Esophagus squamous epithelium (tissue), 5 donors: ENCODE measurements at regions not wholly inside any gene's neighbourhood (a gene's known extent, or its start where the extent isn't known, plus 50 kb on each side); places are given as distances from the start of the nearest gene placed in this dataset.

Source experiments
- DNase-seq: peaks from one replicate; lab custom pipeline; 2025; lab: John Stamatoyannopoulos, UW
- H3K27ac ChIP-seq, 4 donors: fragments of 200-600 bp; sonication (generic); one replicate each; pipeline ENCODE4 v1.5.1; 2016 to 2019; ENCODE audit warnings: mild to moderate bottlenecking in 1 of 4
- H3K27me3 ChIP-seq, 4 donors: fragments of 200-600 bp; sonication (generic); 1 replicate in 3 of 4; 2 replicates in 1 of 4; pipeline versions ENCODE4 v1.5.1 to v1.6.0; 2017 to 2021; ENCODE audit warnings: antibody characterized with exemption in 1 of 4
- H3K36me3 ChIP-seq, 3 donors: fragments of 200-600 bp; sonication (generic); one replicate each; pipeline ENCODE4 v1.5.1; 2016 to 2019
- H3K4me1 ChIP-seq, 3 donors: fragments of 200-600 bp; sonication (generic); one replicate each; pipeline ENCODE4 v1.5.1; 2017 to 2019
- H3K4me3 ChIP-seq, 4 donors: fragments of 200-600 bp; sonication (generic); 1 replicate in 3 of 4; 2 replicates in 1 of 4; pipeline ENCODE4 v1.5.1; 2016 to 2019; ENCODE audit warnings: mild to moderate bottlenecking in 2 of 4, moderate library complexity in 1 of 4
- H3K9me3 ChIP-seq, 3 donors: fragments of 200-600 bp; sonication (generic); one replicate each; pipeline ENCODE4 v1.5.1; 2016 to 2019
- CTCF ChIP-seq, 6 experiments: fragments of 450-650 bp in 4 of 6; fragments of 200-600 bp in 2 of 6; sonication (generic) in 2 of 6; IDR thresholded peaks; one replicate each; pipeline ENCODE4 v1.5.1; 2016 to 2019; ENCODE audit warnings: antibody characterized with exemption in 6 of 6, mild to moderate bottlenecking in 4 of 6, moderate library complexity in 4 of 6
- POLR2A ChIP-seq, 4 donors: fragments of 450-650 bp; IDR thresholded peaks; one replicate each; pipeline ENCODE4 v1.6.1; 2017; ENCODE audit warnings: antibody characterized with exemption in 4 of 4, mild to moderate bottlenecking in 4 of 4, moderate library complexity in 3 of 4
- WGBS, 2 donors: methylation state at CpG; one replicate each; pipeline ENCODE4 v1.1.5; 2018; 5-methylcytosine and 5-hydroxymethylcytosine counted together
- intact Hi-C: fragments of 100-400 bp; cut with DNase I; formaldehyde crosslinking; loops from one replicate; pipeline ENCODE4 v1.15.0; 2022
- donor health status: DM: yes; HTN: yes; CAD: no.

DNA sequence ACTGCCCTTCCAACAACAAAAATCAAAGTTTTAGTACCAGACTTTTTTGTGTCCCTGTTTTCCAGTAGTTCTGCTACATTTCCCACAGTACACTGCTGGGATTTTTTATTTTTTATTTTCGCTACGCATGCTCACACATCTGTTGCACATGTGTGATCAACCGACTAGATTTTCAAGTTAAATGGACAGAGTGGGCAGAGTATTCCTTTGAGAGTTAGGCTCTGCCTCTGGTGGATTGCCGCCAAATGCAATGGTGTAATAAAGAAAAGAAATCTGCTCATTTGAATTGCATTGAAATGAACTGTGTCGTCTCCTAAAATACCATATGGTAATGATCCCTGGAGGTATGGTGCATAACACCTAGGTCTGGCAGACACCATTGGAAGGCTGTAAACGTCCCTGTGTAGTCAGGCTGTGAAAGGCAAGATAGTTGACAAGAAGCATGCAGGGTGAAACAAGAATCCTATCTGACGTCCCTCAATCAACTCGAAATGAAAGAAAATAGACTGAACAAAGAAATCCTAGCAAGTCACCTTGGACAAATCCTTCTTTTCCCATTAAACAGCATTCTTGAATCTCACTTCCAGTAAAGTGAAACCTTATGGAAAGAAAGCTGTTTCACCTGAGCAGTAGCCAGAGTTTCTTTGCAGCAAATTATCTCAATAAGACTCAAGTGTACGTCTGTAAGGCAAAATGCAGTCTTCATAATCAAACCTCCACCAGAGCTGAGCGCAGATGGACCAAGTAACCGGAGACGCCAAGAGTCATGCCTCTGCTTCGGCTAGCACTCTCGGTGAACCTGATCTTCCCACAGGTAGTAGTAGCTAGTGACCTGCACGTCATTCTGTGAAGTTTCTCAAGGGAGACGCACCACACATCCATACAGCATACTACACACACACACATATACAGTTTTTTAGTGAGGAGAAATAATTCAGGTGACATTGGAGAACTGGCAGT, 357.3 kb downstream of the CRPPA start:
- intact Hi-C loops: no loop called here

GRCh38 chr7:16063221-16063620, 358.1 kb downstream of the CRPPA start:
- no peaks in the 10 kb centered on the region for H3K9me3 ChIP-seq
- peak overlapping the region in 3 of 4 donors; percentile 10 to 61 (median 40) for H3K27ac ChIP-seq
- intact Hi-C loops: no loop called here
- TF ChIP-seq POLR2A (IDR thresholded peaks at IDR 0.05) (no peak), CTCF (IDR thresholded peaks at IDR 0.05) (no peak)
- no peak overlapping the region for H3K4me3 ChIP-seq
- H3K4me1 ChIP-seq: peaks cover 0 to 21% (median 0%) of the 10 kb centered on the region in 3 donors
- no peak for DNase-seq
- WGBS, 2 donors: 40 to 56% methylated on average over 2 of the region's 2 CpGs
- no peaks in the 10 kb centered on the region for H3K27me3 ChIP-seq
- no peaks in the 10 kb centered on the region for H3K36me3 ChIP-seq

More for the DNA sequence above, 357.3 kb downstream of the CRPPA start:
- H3K9me3 ChIP-seq: no peaks in the 10 kb centered on the region
- TF ChIP-seq CTCF (IDR thresholded peaks at IDR 0.05) (no peak), POLR2A (IDR thresholded peaks at IDR 0.05) (no peak)
- WGBS, 2 donors: 67 to 70% methylated on average over 16 of the region's 16 CpGs
- peaks cover 0 to 21% (median 0%) of the 10 kb centered on the region in 3 donors for H3K4me1 ChIP-seq
- DNase-seq: no peak
- no peaks in the 10 kb centered on the region for H3K27me3 ChIP-seq
- no peaks in the 10 kb centered on the region for H3K36me3 ChIP-seq
- peak overlapping the region in 3 of 4 donors; percentile 10 to 61 (median 52) for H3K27ac ChIP-seq
- H3K4me3 ChIP-seq: peak overlapping the region in 1 of 4 donors; percentile 14

GRCh38 chr7:16062269-16062668, 359.1 kb downstream of the CRPPA start:
- intact Hi-C loops: no loop called here
- H3K27ac ChIP-seq: peak overlapping the region in 3 of 4 donors; percentile 23 to 60 (median 45)
- WGBS, 2 donors: 7 to 24% methylated on average over 1 of the region's 1 CpG

DNA sequence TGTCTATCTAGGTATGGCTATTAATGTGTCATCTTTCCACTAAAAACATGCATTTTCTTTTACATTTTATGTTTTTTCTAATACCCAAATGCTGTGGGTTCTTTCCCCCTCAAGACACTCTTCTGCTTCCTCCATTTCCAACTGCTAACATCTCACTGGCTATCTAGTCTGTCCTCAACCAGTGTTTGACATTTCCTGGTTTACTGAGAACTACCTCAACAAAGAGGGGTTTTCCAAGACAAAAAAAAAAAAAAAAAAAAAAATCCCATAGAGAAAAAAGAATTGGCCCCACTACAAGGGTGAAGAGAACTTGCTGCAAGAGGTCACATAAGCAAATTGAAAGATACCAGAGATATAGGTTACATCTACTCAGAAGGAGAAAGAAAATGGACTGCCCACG, 359.7 kb downstream of the CRPPA start:
- H3K9me3 ChIP-seq: no peaks in the 10 kb centered on the region
- no peaks in the 10 kb centered on the region for H3K36me3 ChIP-seq
- peaks cover 0 to 20% (median 0%) of the 10 kb centered on the region in 3 donors for H3K4me1 ChIP-seq
- H3K27ac ChIP-seq: peak overlapping the region in 3 of 4 donors; percentile 23 to 60 (median 45)
- no peak for DNase-seq
- no peaks in the 10 kb centered on the region for H3K27me3 ChIP-seq
- TF ChIP-seq POLR2A (IDR thresholded peaks at IDR 0.05) (no peak), CTCF (IDR thresholded peaks at IDR 0.05) (no peak)
- no peak overlapping the region for H3K4me3 ChIP-seq
- WGBS, 2 donors: 38 to 59% methylated on average over 1 of the region's 1 CpG
- intact Hi-C loops: no loop called here

More at GRCh38 chr7:16062269-16062668, 359.1 kb downstream of the CRPPA start:
- Histone ChIP-seq H3K36me3 (no peaks in the 10 kb centered on the region), H3K27me3 (no peaks in the 10 kb centered on the region), H3K9me3 (no peaks in the 10 kb centered on the region), H3K4me1 (peaks cover 0 to 21% (median 0%) of the 10 kb centered on the region in 3 donors), H3K4me3 (no peak overlapping the region)
- DNase-seq: no peak
- TF ChIP-seq POLR2A (IDR thresholded peaks at IDR 0.05): no peak
- TF ChIP-seq CTCF (IDR thresholded peaks at IDR 0.05): no peak

DNA sequence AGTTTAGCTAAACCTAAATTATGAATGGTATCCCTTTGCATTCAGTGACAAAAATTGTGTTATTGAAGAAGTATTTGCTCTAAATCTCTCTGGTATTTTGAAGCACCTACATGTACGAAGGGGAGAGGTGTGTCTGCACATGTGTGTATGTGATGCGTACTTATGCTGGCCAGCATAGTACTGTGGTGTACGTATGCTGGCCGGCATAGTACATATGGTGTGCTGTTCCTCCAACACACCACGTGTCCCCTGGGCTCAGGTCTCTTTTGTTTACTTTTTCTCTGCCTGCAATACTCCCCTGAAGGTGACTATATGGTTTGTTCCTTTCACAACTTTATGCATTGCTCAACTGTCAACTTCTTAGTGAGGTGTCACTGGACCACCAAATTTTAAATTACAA, 360.3 kb downstream of the CRPPA start:
- Histone ChIP-seq H3K27me3 (no peaks in the 10 kb centered on the region), H3K4me3 (no peak overlapping the region), H3K36me3 (no peaks in the 10 kb centered on the region), H3K9me3 (no peaks in the 10 kb centered on the region), H3K27ac (no peak overlapping the region), H3K4me1 (peaks cover 0 to 13% (median 0%) of the 10 kb centered on the region in 3 donors)
- TF ChIP-seq POLR2A (IDR thresholded peaks at IDR 0.05): no peak
- TF ChIP-seq CTCF (IDR thresholded peaks at IDR 0.05): no peak
- intact Hi-C loops: no loop called here
- 80 to 83% methylated on average over 5 of the region's 5 CpGs for WGBS, 2 donors
- DNase-seq: no peak
